ENCODE measurements at regions not wholly inside any gene's neighbourhood (a gene's known extent, or its start where the extent isn't known, plus 50 kb on each side); places are given as distances from the start of the nearest gene placed in this dataset.
"Not testable (repeated sequence)": the region's sequence is repeated elsewhere in the genome, so short reads cannot be mapped to it uniquely, and the experiment has no call there.

- TF ChIP-seq POU2F2 (IDR thresholded peaks at IDR 0.05; ENCODE audit: low read depth, low read length) (no peak), POLR2AphosphoS5 (IDR thresholded peaks at IDR 0.05; ENCODE audit: low read depth, low read length) (no peak), SPI1 (IDR thresholded peaks at IDR 0.05; ENCODE audit: low read depth, low read length) (no peak), TAF1 (IDR thresholded peaks at IDR 0.05; ENCODE audit: low read depth, low read length) (no peak), POLR2A (IDR thresholded peaks at IDR 0.05; ENCODE audit: low read depth, low read length) (no peak), PAX5 (IDR thresholded peaks at IDR 0.05; ENCODE audit: insufficient read depth, low read length, severe bottlenecking) (no peak)
- DNase-seq (ENCODE audit: insufficient read length, low spot score): no peak
- FAIRE-seq: no peak
Measured at GRCh38 chrY:9226409-9226808, 110.9 kb upstream of the TSPY4 start.

DNA sequence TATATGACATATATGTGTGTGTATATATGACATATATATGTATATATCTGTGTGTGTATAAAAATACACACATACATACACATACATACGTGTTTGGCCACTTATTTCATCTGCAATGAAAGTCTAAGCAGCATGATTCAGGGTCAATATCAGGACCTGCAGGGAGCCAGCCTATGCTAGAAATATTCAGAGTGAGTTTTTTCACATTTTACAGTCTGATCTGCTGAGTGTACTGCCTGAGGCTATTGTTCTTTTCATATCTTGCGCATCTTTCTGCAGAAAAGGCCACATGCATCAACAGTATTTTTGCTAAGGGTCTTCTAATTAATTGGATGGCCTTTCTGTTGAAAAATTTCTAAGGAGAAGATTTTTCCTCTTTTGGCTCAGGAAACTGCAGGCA lies 80.0 kb upstream of the TSPY4 start:
- no peak for FAIRE-seq
- no peak for TF ChIP-seq TAF1 (IDR thresholded peaks at IDR 0.05; ENCODE audit: low read depth, low read length)
- TF ChIP-seq POLR2AphosphoS5 (IDR thresholded peaks at IDR 0.05; ENCODE audit: low read depth, low read length): no peak
- no peak for TF ChIP-seq POU2F2 (IDR thresholded peaks at IDR 0.05; ENCODE audit: low read depth, low read length)
- TF ChIP-seq PAX5 (IDR thresholded peaks at IDR 0.05; ENCODE audit: insufficient read depth, low read length, severe bottlenecking): no peak
- no peak for TF ChIP-seq SPI1 (IDR thresholded peaks at IDR 0.05; ENCODE audit: low read depth, low read length)
- TF ChIP-seq POLR2A (IDR thresholded peaks at IDR 0.05; ENCODE audit: low read depth, low read length): no peak
- no peak for DNase-seq (ENCODE audit: insufficient read length, low spot score)

DNA sequence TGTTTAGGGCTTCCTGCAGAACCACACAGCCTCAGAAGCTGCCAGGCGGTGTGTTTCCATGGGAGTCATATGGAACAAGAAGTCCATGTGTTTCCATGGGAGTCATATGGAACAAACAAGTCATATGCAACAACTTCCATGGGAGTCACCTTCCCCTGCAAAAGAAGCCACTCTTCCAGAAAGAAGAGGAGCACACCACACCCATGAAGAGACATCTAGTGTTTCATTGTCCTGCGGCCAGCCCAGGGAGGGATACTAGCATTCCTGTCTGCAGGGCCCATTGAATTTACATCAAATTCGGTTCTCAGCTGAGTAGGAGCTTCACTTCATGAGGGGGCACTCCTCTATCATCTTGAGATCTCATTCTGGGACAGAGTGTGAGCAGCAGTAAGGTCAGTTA lies 79.5 kb upstream of the TSPY4 start:
- DNase-seq (ENCODE audit: insufficient read length, low spot score) (no peak), FAIRE-seq (no peak)
- TF ChIP-seq TAF1 (IDR thresholded peaks at IDR 0.05; ENCODE audit: low read depth, low read length) (no peak), POLR2A (IDR thresholded peaks at IDR 0.05; ENCODE audit: low read depth, low read length) (no peak), SPI1 (IDR thresholded peaks at IDR 0.05; ENCODE audit: low read depth, low read length) (no peak), POLR2AphosphoS5 (IDR thresholded peaks at IDR 0.05; ENCODE audit: low read depth, low read length) (no peak), POU2F2 (IDR thresholded peaks at IDR 0.05; ENCODE audit: low read depth, low read length) (no peak), PAX5 (IDR thresholded peaks at IDR 0.05; ENCODE audit: insufficient read depth, low read length, severe bottlenecking) (no peak)

DNA sequence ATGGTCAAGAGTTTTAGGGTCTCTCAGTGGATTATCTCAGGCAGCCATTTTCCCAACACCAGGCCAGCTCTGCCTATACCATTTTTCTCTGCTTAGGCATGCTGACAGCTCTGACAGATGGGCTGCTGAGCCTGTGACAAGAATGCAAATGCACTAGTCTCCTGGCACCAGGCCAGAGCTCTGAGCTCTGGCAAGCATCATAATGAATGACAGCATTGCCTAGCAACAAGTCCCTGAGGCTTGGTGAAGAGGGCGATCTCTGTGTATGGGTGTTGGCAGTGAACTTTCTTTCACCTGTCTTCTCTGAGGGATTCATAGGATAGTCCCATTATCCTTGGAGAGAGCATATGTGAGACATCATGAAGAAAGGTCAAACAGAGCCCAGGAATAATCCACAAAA lies 77.9 kb upstream of the TSPY4 start:
- no peak for TF ChIP-seq POU2F2 (IDR thresholded peaks at IDR 0.05; ENCODE audit: low read depth, low read length)
- TF ChIP-seq PAX5 (IDR thresholded peaks at IDR 0.05; ENCODE audit: insufficient read depth, low read length, severe bottlenecking): no peak
- no peak for TF ChIP-seq POLR2A (IDR thresholded peaks at IDR 0.05; ENCODE audit: low read depth, low read length)
- no peak for TF ChIP-seq TAF1 (IDR thresholded peaks at IDR 0.05; ENCODE audit: low read depth, low read length)
- no peak for TF ChIP-seq POLR2AphosphoS5 (IDR thresholded peaks at IDR 0.05; ENCODE audit: low read depth, low read length)
- no peak for TF ChIP-seq SPI1 (IDR thresholded peaks at IDR 0.05; ENCODE audit: low read depth, low read length)
- DNase-seq (ENCODE audit: insufficient read length, low spot score): no peak
- no peak for FAIRE-seq

- TF ChIP-seq TAF1 (IDR thresholded peaks at IDR 0.05; ENCODE audit: low read depth, low read length): no peak
- no peak for TF ChIP-seq PAX5 (IDR thresholded peaks at IDR 0.05; ENCODE audit: insufficient read depth, low read length, severe bottlenecking)
- no peak for TF ChIP-seq POLR2A (IDR thresholded peaks at IDR 0.05; ENCODE audit: low read depth, low read length)
- TF ChIP-seq SPI1 (IDR thresholded peaks at IDR 0.05; ENCODE audit: low read depth, low read length): no peak
- TF ChIP-seq POU2F2 (IDR thresholded peaks at IDR 0.05; ENCODE audit: low read depth, low read length): no peak
- TF ChIP-seq POLR2AphosphoS5 (IDR thresholded peaks at IDR 0.05; ENCODE audit: low read depth, low read length): no peak
- DNase-seq (ENCODE audit: insufficient read length, low spot score) (no peak), FAIRE-seq (no peak)
Measured at GRCh38 chrY:9260426-9260825, 76.8 kb upstream of the TSPY4 start.

DNA sequence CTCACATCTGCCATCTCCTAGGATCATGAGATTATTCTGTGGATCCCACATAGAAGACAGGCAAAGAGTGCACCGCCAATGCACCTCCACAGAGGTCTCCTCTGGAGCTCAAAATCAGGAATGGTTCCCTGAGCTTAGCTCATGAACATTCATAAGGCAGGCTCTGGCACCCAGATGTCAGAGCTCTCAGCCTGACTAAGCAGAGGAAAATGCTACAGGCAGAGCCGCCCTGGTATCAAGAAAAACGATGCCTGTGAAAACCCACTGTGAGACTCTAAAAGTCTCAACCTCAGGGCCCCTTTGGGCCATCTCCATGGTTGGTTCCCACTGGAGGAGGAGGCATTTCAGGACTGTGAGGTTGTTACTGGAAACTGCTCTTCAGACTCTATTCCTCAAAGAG lies 71.7 kb upstream of the TSPY4 start:
- no peak for FAIRE-seq
- DNase-seq (ENCODE audit: insufficient read length, low spot score): no peak
- TF ChIP-seq PAX5 (IDR thresholded peaks at IDR 0.05; ENCODE audit: insufficient read depth, low read length, severe bottlenecking) (no peak), SPI1 (IDR thresholded peaks at IDR 0.05; ENCODE audit: low read depth, low read length) (no peak), POLR2AphosphoS5 (IDR thresholded peaks at IDR 0.05; ENCODE audit: low read depth, low read length) (no peak), POU2F2 (IDR thresholded peaks at IDR 0.05; ENCODE audit: low read depth, low read length) (no peak), TAF1 (IDR thresholded peaks at IDR 0.05; ENCODE audit: low read depth, low read length) (no peak), POLR2A (IDR thresholded peaks at IDR 0.05; ENCODE audit: low read depth, low read length) (no peak)

- not testable (repeated sequence) for DNase-seq (ENCODE audit: insufficient read length, low spot score); FAIRE-seq
Measured at GRCh38 chrY:9270351-9270750, 66.9 kb upstream of the TSPY4 start.

GRCh38 chrY:9272847-9273246 lies 64.4 kb upstream of the TSPY4 start:
- not testable (repeated sequence) for FAIRE-seq; DNase-seq (ENCODE audit: insufficient read length, low spot score)

DNA sequence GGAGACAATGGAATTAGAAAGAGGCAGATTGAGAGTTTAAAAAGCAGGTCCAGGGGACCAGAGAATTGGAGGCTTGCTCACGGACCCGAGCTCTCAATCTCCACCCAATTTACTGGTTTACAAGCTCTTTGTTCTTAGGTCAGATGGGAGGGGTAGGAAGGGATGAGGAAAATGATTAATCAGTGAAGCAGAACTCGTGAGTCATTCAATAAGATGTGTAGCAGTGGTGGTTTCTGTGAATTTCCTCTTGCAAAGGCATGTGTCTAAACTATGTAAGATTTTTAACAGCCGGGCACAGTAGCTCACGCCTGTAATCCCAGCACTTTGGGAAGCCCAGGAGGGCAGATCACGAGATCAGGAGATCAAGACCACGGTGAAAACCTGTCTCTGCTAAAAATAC lies 58.4 kb upstream of the TSPY4 start:
- DNase-seq (ENCODE audit: insufficient read length, low spot score); FAIRE-seq: not testable (repeated sequence)
